ENCODE measurements at regions not wholly inside any gene's neighbourhood (a gene's known extent, or its start where the extent isn't known, plus 50 kb on each side); places are given as distances from the start of the nearest gene placed in this dataset.

DNA sequence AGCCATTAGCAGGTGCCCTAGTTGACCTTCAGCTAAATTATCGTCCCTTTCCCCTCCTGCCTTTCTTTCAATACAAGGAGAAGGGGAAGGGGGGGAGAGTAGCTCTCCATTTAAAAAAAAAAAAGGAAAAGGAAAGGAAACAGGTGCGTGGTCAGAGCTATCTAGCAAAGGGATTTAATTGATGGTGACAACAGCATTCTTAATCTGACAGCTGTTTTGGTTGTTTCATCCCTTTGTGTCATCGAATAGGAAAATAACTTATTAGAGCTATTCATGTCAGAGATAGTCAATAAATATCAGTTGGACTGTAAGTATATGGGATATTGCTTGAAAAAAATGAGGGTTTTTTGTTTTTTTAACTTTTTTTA, 195.2 kb upstream of the SASH1 start:
- Histone ChIP-seq H3K56ac (replicated peaks; ENCODE audit: insufficient read length, low read depth, low read length) (no peak overlapping the region), H2BK120ac (replicated peaks; ENCODE audit: low read depth, low read length) (no peak overlapping the region), H4K91ac (replicated peaks; ENCODE audit: insufficient read length, low read length) (no peak overlapping the region), H3K18ac (ENCODE audit: extremely low read depth, low read length) (no peak overlapping the region), H3K23me2 (ENCODE audit: low read depth, low read length) (no peaks in the 10 kb centered on the region), H2BK20ac (ENCODE audit: low read length) (no peak overlapping the region), H4K5ac (ENCODE audit: insufficient read length, low read depth, low read length) (no peak overlapping the region), H3K4me2 (ENCODE audit: insufficient read depth in 1 of 2, low read depth in 2 of 2, low read length in 2 of 2) (no peak overlapping the region), H3K36me3 (ENCODE audit: control insufficient read depth in 2 of 4, insufficient read depth in 4 of 4, low read length in 3 of 4) (no peaks in the 10 kb centered on the region), H3K79me2 (ENCODE audit: control insufficient read depth in 1 of 2, insufficient read depth in 2 of 2, low read length in 2 of 2) (no peaks in the 10 kb centered on the region), H3K4me1 (replicated peaks in 1 of 4; ENCODE audit: control insufficient read depth in 3 of 4, insufficient read depth in 4 of 4, low read length in 3 of 4) (peaks cover 0 to 3% (median 0%) of the 10 kb centered on the region in 4 experiments; a peak in 1 of 7 replicates), H3K4me3 (ENCODE audit: extremely low read depth in 1 of 4, insufficient read depth in 2 of 4, low read depth in 3 of 4, low read length in 4 of 4) (no peak overlapping the region), H3K27ac (ENCODE audit: low read depth, low read length) (no peak overlapping the region), H3K4ac (replicated peaks; ENCODE audit: insufficient read length, low read depth, low read length) (no peak overlapping the region), H3K27me3 (replicated peaks in 1 of 4; ENCODE audit: control insufficient read depth in 3 of 4, extremely low read depth in 1 of 4, insufficient read depth in 3 of 4, low read length in 3 of 4) (no peaks in the 10 kb centered on the region), H4K8ac (ENCODE audit: extremely low read depth, insufficient read depth, low read length) (no peak overlapping the region), H2AK5ac (ENCODE audit: low read depth, low read length) (no peak overlapping the region), H2BK12ac (ENCODE audit: low read depth, low read length) (no peak overlapping the region), H3K79me1 (ENCODE audit: low read depth, low read length) (no peaks in the 10 kb centered on the region), H3K9me3 (ENCODE audit: insufficient read depth in 2 of 2, low read depth in 1 of 2, low read length in 1 of 2) (no peaks in the 10 kb centered on the region), H2AFZ (ENCODE audit: low read length) (no peak overlapping the region), H3K23ac (ENCODE audit: insufficient read length) (no peak overlapping the region), H2BK5ac (ENCODE audit: low read depth, low read length) (no peak overlapping the region), H3K14ac (ENCODE audit: insufficient read length) (no peak overlapping the region), H4K20me1 (replicated peaks in 1 of 2; ENCODE audit: control insufficient read depth in 1 of 2, insufficient read depth in 2 of 2, low read length in 2 of 2) (no peaks in the 10 kb centered on the region), H2BK15ac (ENCODE audit: low read length) (no peak overlapping the region), H3K9ac (replicated peaks in 1 of 4; ENCODE audit: extremely low read depth in 1 of 4, low read depth in 3 of 4, low read length in 3 of 4) (no peak overlapping the region)
- DNase-seq (ENCODE audit: low read depth in 1 of 2, low spot score in 2 of 2) (no peak), FAIRE-seq (no peak)
- CTCF ChIA-PET (ENCODE audit: partially characterized antibody), result interaction anchor here (0.6 to 8.1 kb wide), 6 partner anchors 8 to 655 kb away, joined by 3 to 43 read pairs (median 6); no protein-coding TSS in a partner anchor
- POLR2A ChIA-PET (ENCODE audit: partially characterized antibody), result no interaction called here
- WGBS, 2 experiments (ENCODE audit: extremely low coverage in 1 of 2, insufficient coverage in 1 of 2, insufficient read length in 1 of 2, insufficient replicate concordance in 2 of 2, low coverage in 1 of 2, low lambda C conversion rate in 2 of 2, missing lambda C conversion rate in 1 of 2), result 87% methylated on average over 2 of the region's 3 CpGs; no CpG with 5 or more reads in 1 of the 2 experiments
- TF ChIP-seq TAF1 (IDR thresholded peaks at IDR 0.05; ENCODE audit: low read depth, low read length) (no peak), PHF8 (conservative IDR thresholded peaks at IDR 0.05; ENCODE audit: low read depth, low read length) (no peak), KDM4A (IDR thresholded peaks at IDR 0.05; ENCODE audit: low read depth, low read length, severe bottlenecking) (no peak), POLR2AphosphoS5 (IDR thresholded peaks at IDR 0.05; ENCODE audit: low read depth, low read length) (no peak), RNF2 (IDR thresholded peaks at IDR 0.05; ENCODE audit: borderline replicate concordance, low read depth, low read length, missing control alignments, poor library complexity, severe bottlenecking) (no peak), TAF7 (optimal IDR thresholded peaks at IDR 0.05; ENCODE audit: borderline replicate concordance, low read depth, low read length) (no peak), KDM1A (IDR thresholded peaks at IDR 0.05; ENCODE audit: borderline replicate concordance, low read length) (no peak), CBX5 (IDR thresholded peaks at IDR 0.05; ENCODE audit: low read depth, low read length) (no peak), CBX8 (IDR thresholded peaks at IDR 0.05; ENCODE audit: borderline replicate concordance, low read depth, low read length) (no peak)
- TF ChIP-seq, protein P1, sequence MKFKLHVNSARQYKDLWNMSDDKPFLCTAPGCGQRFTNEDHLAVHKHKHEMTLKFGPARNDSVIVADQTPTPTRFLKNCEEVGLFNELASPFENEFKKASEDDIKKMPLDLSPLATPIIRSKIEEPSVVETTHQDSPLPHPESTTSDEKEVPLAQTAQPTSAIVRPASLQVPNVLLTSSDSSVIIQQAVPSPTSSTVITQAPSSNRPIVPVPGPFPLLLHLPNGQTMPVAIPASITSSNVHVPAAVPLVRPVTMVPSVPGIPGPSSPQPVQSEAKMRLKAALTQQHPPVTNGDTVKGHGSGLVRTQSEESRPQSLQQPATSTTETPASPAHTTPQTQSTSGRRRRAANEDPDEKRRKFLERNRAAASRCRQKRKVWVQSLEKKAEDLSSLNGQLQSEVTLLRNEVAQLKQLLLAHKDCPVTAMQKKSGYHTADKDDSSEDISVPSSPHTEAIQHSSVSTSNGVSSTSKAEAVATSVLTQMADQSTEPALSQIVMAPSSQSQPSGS (IDR thresholded peaks at IDR 0.05; ENCODE audit: low read length), result no peak

Data from H1 (cell line).